AG09309 (cell line): ENCODE measurements at regions not wholly inside any gene's neighbourhood (a gene's known extent, or its start where the extent isn't known, plus 50 kb on each side); places are given as distances from the start of the nearest gene placed in this dataset.
"Not testable (repeated sequence)": the region's sequence is repeated elsewhere in the genome, so short reads cannot be mapped to it uniquely, and the experiment has no call there.

Experiments
- DNase-seq: peaks from one replicate; pipeline ENCODE4 v3.0.0-alpha.2; 2010; ENCODE audit warnings: low read depth
- H3K4me3 ChIP-seq: 2 replicates; pipeline ENCODE4 v1.5.1; 2011; ENCODE audit warnings: mild to moderate bottlenecking, low read depth, low read length, moderate library complexity; ENCODE audit not compliant: control insufficient read depth
- CTCF ChIP-seq: IDR thresholded peaks from 2 replicates; pipeline ENCODE4 v1.5.1; 2011; ENCODE audit warnings: mild to moderate bottlenecking, low read depth, low read length, inconsistent platforms; ENCODE audit not compliant: insufficient read depth, control insufficient read depth; ENCODE audit errors: missing control alignments

GRCh38 chr10:130938051-130938450 lies 373.5 kb downstream of the TCERG1L start:
- no peak overlapping the region for H3K4me3 ChIP-seq
- TF ChIP-seq CTCF, result no peak
- no peak for DNase-seq

DNA sequence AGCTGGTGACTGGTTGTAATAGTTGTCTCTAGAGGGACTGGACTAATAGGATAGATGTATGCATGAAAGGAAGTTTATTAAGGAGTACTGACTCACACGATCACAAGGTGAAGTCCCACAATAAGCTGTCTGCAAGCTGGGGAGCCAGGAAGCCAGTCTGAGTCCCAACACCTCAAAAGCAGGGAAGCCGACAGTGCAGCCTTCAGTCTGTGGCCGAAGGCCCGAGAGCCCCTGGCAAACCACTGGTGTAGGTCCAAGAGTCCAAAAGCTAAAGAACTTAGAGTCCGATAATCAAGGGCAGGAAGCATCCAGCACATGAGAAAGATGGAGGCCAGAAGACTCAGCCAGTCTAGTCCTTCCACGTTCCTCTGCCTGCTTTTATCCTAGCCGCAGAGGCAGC lies 372.6 kb downstream of the TCERG1L start:
- not testable (repeated sequence) for H3K4me3 ChIP-seq, DNase-seq

- no peak for TF ChIP-seq CTCF
- DNase-seq, result no peak
- H3K4me3 ChIP-seq, result no peak overlapping the region
Measured at GRCh38 chr10:130941886-130942285, 369.6 kb downstream of the TCERG1L start.

DNA sequence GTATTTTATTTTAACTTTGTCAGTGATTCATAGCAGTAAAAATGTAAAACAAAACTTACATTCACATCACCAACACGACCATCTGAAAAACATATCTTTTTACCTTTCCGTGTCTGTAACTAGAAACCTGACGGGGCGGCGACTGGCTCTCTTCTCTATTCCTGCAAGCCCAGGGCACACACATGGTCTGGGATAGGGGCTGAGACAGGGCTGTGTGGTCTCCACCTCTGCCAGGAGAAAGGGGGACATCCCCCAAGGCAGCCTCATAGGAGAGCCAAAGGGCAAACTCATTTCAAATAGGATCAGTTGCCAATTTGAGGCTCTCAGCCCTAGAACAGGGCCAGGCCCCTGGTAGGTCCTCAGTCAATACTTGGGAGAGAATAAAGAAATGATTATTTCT lies 359.4 kb downstream of the TCERG1L start:
- no peak for TF ChIP-seq CTCF
- DNase-seq, result no peak
- H3K4me3 ChIP-seq, result no peak overlapping the region

GRCh38 chr10:130954326-130954905 lies 357.1 kb downstream of the TCERG1L start:
- no peak overlapping the region for H3K4me3 ChIP-seq
- no peak for TF ChIP-seq CTCF
- DNase-seq, result no peak

DNA sequence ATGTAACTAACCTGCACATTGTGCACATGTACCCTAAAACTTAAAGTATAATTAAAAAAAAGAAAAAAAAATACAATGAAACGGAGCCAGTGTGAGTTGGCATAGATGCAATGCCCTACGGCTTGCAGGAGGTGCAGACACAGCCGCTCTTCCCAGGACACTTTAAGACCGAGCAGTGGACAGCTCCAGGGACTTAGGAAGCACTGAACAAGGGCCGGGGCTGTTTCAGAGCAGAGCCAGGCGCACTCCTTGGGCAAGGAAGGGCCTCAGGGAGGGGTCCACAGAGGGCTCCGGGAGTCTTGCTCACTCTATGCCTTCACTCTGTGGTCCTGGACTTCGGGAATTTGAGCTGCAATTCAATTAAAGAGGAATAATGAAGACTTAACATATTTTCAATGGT lies 355.3 kb downstream of the TCERG1L start:
- TF ChIP-seq CTCF, result no peak
- no peak overlapping the region for H3K4me3 ChIP-seq
- DNase-seq, result no peak

DNA sequence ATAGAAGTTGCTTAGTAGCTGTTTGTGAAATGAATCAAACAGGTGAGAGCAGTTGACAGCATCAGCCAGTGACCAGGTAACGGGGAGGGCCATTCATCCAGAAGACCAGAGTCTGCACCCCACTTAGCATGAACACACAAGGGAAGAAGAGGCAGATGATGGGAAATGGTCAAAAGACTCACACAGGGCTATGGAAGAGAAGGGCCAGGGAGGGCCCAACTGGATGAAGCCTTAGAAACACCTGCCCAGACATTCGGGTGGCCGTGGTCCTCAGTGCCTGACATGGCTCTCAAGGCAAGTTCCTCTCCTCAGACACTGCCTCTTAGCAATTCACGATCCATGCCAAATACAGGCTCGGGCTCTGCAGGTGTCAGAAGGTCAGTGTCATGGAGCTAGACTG lies 354.1 kb downstream of the TCERG1L start:
- no peak for DNase-seq
- no peak for TF ChIP-seq CTCF
- H3K4me3 ChIP-seq, result no peak overlapping the region
